Stomach (tissue), 4 donors: ENCODE measurements at regions not wholly inside any gene's neighbourhood (a gene's known extent, or its start where the extent isn't known, plus 50 kb on each side); places are given as distances from the start of the nearest gene placed in this dataset.

Source experiments
- CTCF ChIP-seq, 7 experiments: fragments of 450-650 bp in 4 of 7; fragments of 200-600 bp in 3 of 7; sonication (generic) in 3 of 7; IDR thresholded peaks; one replicate each; pipeline ENCODE4 v1.5.1; 2016 to 2019; ENCODE audit warnings: antibody characterized with exemption in 7 of 7, control low read depth in 2 of 7, mild to moderate bottlenecking in 1 of 7
- POLR2A ChIP-seq, 4 donors: fragments of 450-650 bp; IDR thresholded peaks; one replicate each; pipeline ENCODE4 v1.6.1; 2016; ENCODE audit warnings: antibody characterized with exemption in 4 of 4, control low read depth in 2 of 4, mild to moderate bottlenecking in 1 of 4, moderate library complexity in 1 of 4

GRCh38 chr5:29460971-29461559 lies 1732.4 kb upstream of the CDH6 start:
- no peak for TF ChIP-seq CTCF (IDR thresholded peaks at IDR 0.05)
- no peak for TF ChIP-seq POLR2A (IDR thresholded peaks at IDR 0.05)
